H9 (cell line): ENCODE measurements at regions not wholly inside any gene's neighbourhood (a gene's known extent, or its start where the extent isn't known, plus 50 kb on each side); places are given as distances from the start of the nearest gene placed in this dataset.

Experiments
- DNase-seq: peaks from one replicate; pipeline ENCODE4 v3.0.0-alpha.2; 2017
- H2AFZ ChIP-seq: one replicate; pipeline ENCODE4 v1.6.1; 2013; ENCODE audit warnings: mild to moderate bottlenecking, low read length, control low read depth, moderate library complexity
- H2AK5ac ChIP-seq: 2 replicates; pipeline ENCODE4 v1.6.1; 2013; ENCODE audit warnings: low read length, control low read depth, mixed read lengths; ENCODE audit not compliant: insufficient read length
- H2BK120ac ChIP-seq: one replicate; pipeline ENCODE4 v1.6.1; 2013; ENCODE audit warnings: low read depth, mild to moderate bottlenecking, low read length, control low read depth, inconsistent platforms; ENCODE audit not compliant: poor library complexity, severe bottlenecking
- H2BK12ac ChIP-seq: 2 replicates; pipeline ENCODE4 v1.6.1; 2013; ENCODE audit warnings: low read length, control low read depth, mixed read lengths, low read depth; ENCODE audit not compliant: insufficient read length
- H2BK15ac ChIP-seq: 2 replicates; pipeline ENCODE4 v1.6.1; 2013; ENCODE audit warnings: low read depth, low read length, control low read depth
- H2BK20ac ChIP-seq: one replicate; pipeline ENCODE4 v1.6.1; 2013; ENCODE audit warnings: low read depth, mild to moderate bottlenecking, low read length, control low read depth, inconsistent platforms; ENCODE audit not compliant: poor library complexity, severe bottlenecking
- H2BK5ac ChIP-seq: 2 replicates; pipeline ENCODE4 v1.6.1; 2013; ENCODE audit warnings: low read length, control low read depth, mixed read lengths; ENCODE audit not compliant: insufficient read length
- H3K14ac ChIP-seq: 2 replicates; pipeline ENCODE4 v1.6.1; 2013; ENCODE audit warnings: low read length, control low read depth; ENCODE audit not compliant: insufficient read depth
- H3K18ac ChIP-seq: 2 replicates; pipeline ENCODE4 v1.6.1; 2013; ENCODE audit warnings: low read depth, mild to moderate bottlenecking, mixed read lengths, low read length, control low read depth; ENCODE audit not compliant: insufficient read length
- H3K23ac ChIP-seq: 2 replicates; pipeline ENCODE4 v1.6.1; 2013; ENCODE audit warnings: low read length, control low read depth, mixed read lengths, low read depth; ENCODE audit not compliant: insufficient read length
- H3K23me2 ChIP-seq: 2 replicates; pipeline ENCODE4 v1.6.1; 2013; ENCODE audit warnings: low read depth, mild to moderate bottlenecking, mixed read lengths, low read length, control low read depth; ENCODE audit not compliant: insufficient read length, poor library complexity, severe bottlenecking
- H3K27ac ChIP-seq: 2 replicates; pipeline ENCODE4 v1.5.1; 2013; ENCODE audit warnings: low read length, control low read depth, mixed read lengths, low read depth; ENCODE audit not compliant: insufficient read length
- H3K27me3 ChIP-seq: 2 replicates; pipeline ENCODE4 v1.6.1; 2013; ENCODE audit warnings: low read length, control low read depth, inconsistent platforms; ENCODE audit not compliant: insufficient read depth
- H3K4ac ChIP-seq: 2 replicates; pipeline ENCODE4 v1.6.1; 2013; ENCODE audit warnings: low read depth, mild to moderate bottlenecking, control low read depth, inconsistent platforms, low read length, moderate library complexity
- H3K4me1 ChIP-seq: 2 replicates; pipeline ENCODE4 v1.6.1; 2013; ENCODE audit warnings: low read length, control low read depth, inconsistent platforms; ENCODE audit not compliant: insufficient read depth
- H3K4me2 ChIP-seq: 2 replicates; pipeline ENCODE4 v1.6.1; 2013; ENCODE audit warnings: low read length, control low read depth, mixed read lengths; ENCODE audit not compliant: insufficient read length, insufficient read depth
- H3K56ac ChIP-seq: 2 replicates; pipeline ENCODE4 v1.6.1; 2013; ENCODE audit warnings: low read depth, mild to moderate bottlenecking, mixed read lengths, low read length, control low read depth; ENCODE audit not compliant: insufficient read length
- H3K79me1 ChIP-seq: 2 replicates; pipeline ENCODE4 v1.6.1; 2013; ENCODE audit warnings: low read depth, mild to moderate bottlenecking, moderate library complexity, low read length, control low read depth, inconsistent platforms; ENCODE audit not compliant: insufficient read depth, poor library complexity, severe bottlenecking
- H3K79me2 ChIP-seq: 2 replicates; pipeline ENCODE4 v1.6.1; 2013; ENCODE audit warnings: low read length, control low read depth, inconsistent platforms; ENCODE audit not compliant: insufficient read depth
- H3K9ac ChIP-seq: 2 replicates; pipeline ENCODE4 v1.6.1; 2013; ENCODE audit warnings: low read length, control low read depth, mixed read lengths; ENCODE audit not compliant: insufficient read length; ENCODE audit errors: extremely low read depth
- H3K9me3 ChIP-seq: one replicate; pipeline ENCODE4 v1.6.1; 2013; ENCODE audit warnings: low read depth, low read length, inconsistent platforms; ENCODE audit not compliant: control insufficient read depth
- H3T11ph ChIP-seq: one replicate; pipeline ENCODE4 v1.6.1; 2013; ENCODE audit warnings: mild to moderate bottlenecking, low read length, control low read depth, inconsistent platforms
- H4K20me1 ChIP-seq: one replicate; pipeline ENCODE4 v1.6.1; 2013; ENCODE audit not compliant: control insufficient read depth, insufficient read length, insufficient read depth
- H4K5ac ChIP-seq: 2 replicates; pipeline ENCODE4 v1.6.1; 2013; ENCODE audit warnings: low read depth, mild to moderate bottlenecking, mixed read lengths, low read length, control low read depth; ENCODE audit not compliant: insufficient read length
- H4K8ac ChIP-seq: replicated peaks from 2 replicates; pipeline ENCODE4 v1.6.1; 2013; ENCODE audit warnings: low read length, control low read depth, mixed read lengths, low read depth; ENCODE audit not compliant: insufficient read length
- H4K91ac ChIP-seq: 2 replicates; pipeline ENCODE4 v1.6.1; 2013; ENCODE audit warnings: low read depth, mild to moderate bottlenecking, moderate library complexity, mixed read lengths, low read length, control low read depth; ENCODE audit not compliant: insufficient read length
- H3K27ac Mint-ChIP-seq, 3 experiments: 2 replicates in 2 of 3; 3 replicates in 1 of 3; pipeline ENCODE4 v1.8.0; 2020 to 2021; ENCODE audit warnings: mixed read lengths in 3 of 3, mild to moderate bottlenecking in 1 of 3, moderate library complexity in 1 of 3
- H3K27me3 Mint-ChIP-seq: 2 replicates; pipeline ENCODE4 v1.8.0; 2021; ENCODE audit warnings: low read depth, mild to moderate bottlenecking, moderate library complexity, mixed read lengths
- H3K36me3 Mint-ChIP-seq, 3 experiments: 2 replicates in 2 of 3; 3 replicates in 1 of 3; pipeline ENCODE4 v1.8.0; 2020 to 2021; ENCODE audit warnings: low read depth in 3 of 3, mixed read lengths in 3 of 3; ENCODE audit not compliant: insufficient read depth in 1 of 3
- H3K4me1 Mint-ChIP-seq, 2 experiments: 2 replicates each; pipeline ENCODE4 v1.8.0; 2020; ENCODE audit warnings: mixed read lengths in 2 of 2
- H3K4me3 Mint-ChIP-seq, 2 experiments: 2 replicates in 1 of 2; 3 replicates in 1 of 2; pipeline ENCODE4 v1.8.0; 2020 to 2021; ENCODE audit warnings: mild to moderate bottlenecking in 2 of 2, mixed read lengths in 2 of 2, moderate library complexity in 1 of 2
- H3K9me3 Mint-ChIP-seq, 2 experiments: 2 replicates in 1 of 2; 3 replicates in 1 of 2; pipeline ENCODE4 v1.8.0; 2020; ENCODE audit warnings: mild to moderate bottlenecking in 2 of 2, mixed read lengths in 2 of 2, moderate library complexity in 1 of 2
- CTCF ChIP-seq: fragments of 200-600 bp; sonication (generic); conservative IDR thresholded peaks from 3 replicates; pipeline ENCODE4 v1.8.0; 2021; ENCODE audit warnings: antibody characterized with exemption, mild to moderate bottlenecking
- WGBS: extraction: QIAGEN DNeasy Blood & Tissue Kit; methylation state at CpG from one replicate; pipeline ENCODE4 v1.1.7; 2013; ENCODE audit warnings: missing lambda C conversion rate, low lambda C conversion rate, mixed read lengths; ENCODE audit not compliant: insufficient read length; ENCODE audit errors: extremely low coverage; 5-methylcytosine and 5-hydroxymethylcytosine counted together

DNA sequence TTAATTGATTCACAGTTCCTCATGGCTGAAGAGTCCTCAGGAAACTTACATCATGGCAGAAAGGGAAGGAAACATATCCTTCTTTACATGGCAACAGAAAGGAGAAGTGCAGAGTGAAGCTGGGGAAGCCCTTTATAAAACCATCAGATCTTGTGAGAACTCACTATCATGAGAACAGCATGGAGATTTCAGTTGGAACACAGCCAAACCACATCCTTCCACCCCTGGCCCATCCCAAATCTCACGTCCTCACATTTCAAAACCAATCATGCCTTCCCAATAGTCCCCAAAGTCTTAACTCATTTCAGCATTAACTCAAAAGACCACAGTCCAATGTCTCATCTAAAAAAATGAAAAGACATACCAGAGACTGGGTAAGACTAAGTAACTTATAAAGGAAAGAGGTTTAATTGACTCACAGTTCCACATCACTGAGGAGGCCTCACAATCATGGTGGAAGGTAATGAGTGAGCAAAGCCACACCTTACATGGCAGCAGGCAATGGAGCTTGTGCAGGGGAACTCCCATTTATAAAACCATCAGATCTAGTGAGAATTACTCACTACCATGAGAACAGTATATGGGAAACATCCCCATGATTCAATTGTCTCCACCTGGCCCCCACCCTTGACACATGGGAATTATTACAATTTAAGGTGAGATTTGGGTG is 105.2 kb downstream of the MRPL39 start:
- no peak overlapping the region for H3K4ac ChIP-seq
- Mint-ChIP-seq H3K27me3 (no peaks in the 10 kb centered on the region; the same call in 1 of the 2 replicates), H3K4me3 (no peak overlapping the region), H3K36me3 (no peaks in the 10 kb centered on the region), H3K4me1 (no peaks in the 10 kb centered on the region), H3K9me3 (peaks cover 0 to 7% of the 10 kb centered on the region in 2 experiments; a peak in 1 of 5 replicates), H3K27ac (no peak overlapping the region)
- no peak overlapping the region for H3K4me2 ChIP-seq
- no peak overlapping the region for H4K8ac ChIP-seq
- no peak overlapping the region for H2BK20ac ChIP-seq
- H3K14ac ChIP-seq: no peak overlapping the region
- H3K23ac ChIP-seq: no peak overlapping the region
- no peak for TF ChIP-seq CTCF
- H3K4me1 ChIP-seq: no peaks in the 10 kb centered on the region
- no peak overlapping the region for H3K56ac ChIP-seq
- no peaks in the 10 kb centered on the region for H3K79me1 ChIP-seq
- no peaks in the 10 kb centered on the region for H3K27me3 ChIP-seq
- no peak overlapping the region for H2BK12ac ChIP-seq
- no peak overlapping the region for H4K5ac ChIP-seq
- H2AFZ ChIP-seq: no peak overlapping the region
- H3K23me2 ChIP-seq: no peaks in the 10 kb centered on the region
- no peak overlapping the region for H2BK120ac ChIP-seq
- H3K9me3 ChIP-seq: no peaks in the 10 kb centered on the region
- H2BK15ac ChIP-seq: no peak overlapping the region
- no peak overlapping the region for H2AK5ac ChIP-seq
- no peaks in the 10 kb centered on the region for H3K79me2 ChIP-seq
- no CpG with 5 or more reads among the region's 1 CpG for WGBS
- DNase-seq: no peak
- H4K91ac ChIP-seq: no peak overlapping the region
- no peak overlapping the region for H3K27ac ChIP-seq
- no peak overlapping the region for H2BK5ac ChIP-seq
- H4K20me1 ChIP-seq: no peaks in the 10 kb centered on the region
- no peak overlapping the region for H3K18ac ChIP-seq
- H3K9ac ChIP-seq: no peak overlapping the region
- H3T11ph ChIP-seq: no peak overlapping the region
